ENCODE measurements at regions not wholly inside any gene's neighbourhood (a gene's known extent, or its start where the extent isn't known, plus 50 kb on each side); places are given as distances from the start of the nearest gene placed in this dataset.

DNA sequence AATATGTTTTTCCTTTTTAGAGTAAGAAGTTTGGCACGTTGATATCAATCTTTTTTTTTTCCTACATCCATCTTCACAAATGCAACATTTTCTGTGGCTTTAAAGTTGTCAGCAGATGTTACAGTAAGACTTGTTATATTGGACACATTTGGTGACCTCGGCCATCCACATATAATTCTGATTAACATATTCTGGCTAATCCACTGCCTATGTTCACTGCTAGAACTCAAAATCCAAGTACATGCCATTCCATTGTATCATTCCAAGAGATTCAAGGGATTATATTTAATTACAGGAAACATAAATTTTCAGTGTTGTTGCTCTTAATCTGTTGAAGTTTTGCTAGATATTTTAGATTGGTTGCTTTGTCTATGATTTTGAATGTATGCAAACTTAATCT is 367.6 kb downstream of the TENT5A start:
- Histone ChIP-seq H3K9me3 (replicated peaks; ENCODE audit: control insufficient read depth, insufficient read depth, low read length) (no peaks in the 10 kb centered on the region), H3K27me3 (replicated peaks in 1 of 2; ENCODE audit: control insufficient read depth in 2 of 2, insufficient read depth in 2 of 2, low read length in 1 of 2) (no peaks in the 10 kb centered on the region), H3K4me1 (ENCODE audit: control insufficient read depth, insufficient read depth, low read length) (no peaks in the 10 kb centered on the region), H3K36me3 (ENCODE audit: control insufficient read depth in 2 of 2, insufficient read depth in 2 of 2, low read length in 1 of 2) (no peaks in the 10 kb centered on the region), H2AFZ (ENCODE audit: control insufficient read depth, low read depth, low read length) (no peak overlapping the region), H3K4me2 (ENCODE audit: control insufficient read depth, insufficient read depth) (no peak overlapping the region), H3K79me2 (ENCODE audit: control insufficient read depth, insufficient read depth, low read length) (no peaks in the 10 kb centered on the region), H3K27ac (ENCODE audit: control insufficient read depth, insufficient read depth) (no peak overlapping the region), H3K4me3 (no peak overlapping the region), H3K9ac (ENCODE audit: control insufficient read depth, insufficient read depth, low read length) (no peak overlapping the region), H4K20me1 (ENCODE audit: control insufficient read depth, insufficient read depth) (no peaks in the 10 kb centered on the region)
- ChIA-PET SMC1A (ENCODE audit: uncharacterized antibody, unreplicated experiment) (no interaction called here), CTCF (no interaction called here), POLR2A (no interaction called here), RAD21 (ENCODE audit: unreplicated experiment) (no interaction called here)
- 3% methylated on average over 2 of the region's 2 CpGs for WGBS (ENCODE audit: insufficient coverage, insufficient replicate concordance, low lambda C conversion rate, missing lambda C conversion rate)
- ATAC-seq (no peak), FAIRE-seq (no peak), DNase-seq (ENCODE audit: low read depth, low spot score) (no peak)
- in situ Hi-C loops (cut with MboI) (no loop called here), intact Hi-C loops (cut with micrococcal nuclease; ENCODE audit: unreplicated experiment) (no loop called here)
- BruUV-seq (replicated peaks), result no TSS peak
- TF ChIP-seq, protein P1, sequence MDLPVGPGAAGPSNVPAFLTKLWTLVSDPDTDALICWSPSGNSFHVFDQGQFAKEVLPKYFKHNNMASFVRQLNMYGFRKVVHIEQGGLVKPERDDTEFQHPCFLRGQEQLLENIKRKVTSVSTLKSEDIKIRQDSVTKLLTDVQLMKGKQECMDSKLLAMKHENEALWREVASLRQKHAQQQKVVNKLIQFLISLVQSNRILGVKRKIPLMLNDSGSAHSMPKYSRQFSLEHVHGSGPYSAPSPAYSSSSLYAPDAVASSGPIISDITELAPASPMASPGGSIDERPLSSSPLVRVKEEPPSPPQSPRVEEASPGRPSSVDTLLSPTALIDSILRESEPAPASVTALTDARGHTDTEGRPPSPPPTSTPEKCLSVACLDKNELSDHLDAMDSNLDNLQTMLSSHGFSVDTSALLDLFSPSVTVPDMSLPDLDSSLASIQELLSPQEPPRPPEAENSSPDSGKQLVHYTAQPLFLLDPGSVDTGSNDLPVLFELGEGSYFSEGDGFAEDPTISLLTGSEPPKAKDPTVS (IDR thresholded peaks at IDR 0.05; ENCODE audit: low read depth, low read length), result no peak
- no peak for TF ChIP-seq SKIL (IDR thresholded peaks at IDR 0.05; ENCODE audit: low read depth, poor library complexity, severe bottlenecking)
- no peak for TF ChIP-seq MXI1 (IDR thresholded peaks at IDR 0.05; ENCODE audit: low read depth, low read length)
- TF ChIP-seq ZNF24 (IDR thresholded peaks at IDR 0.05), result no peak
- no peak for TF ChIP-seq FOS (IDR thresholded peaks at IDR 0.05; ENCODE audit: borderline replicate concordance, extremely low read depth, insufficient read length)
- TF ChIP-seq HDAC2 (IDR thresholded peaks at IDR 0.05), result no peak
- TF ChIP-seq RFX5 (IDR thresholded peaks at IDR 0.05; ENCODE audit: low read depth, low read length), result no peak
